ENCODE measurements at regions not wholly inside any gene's neighbourhood (a gene's known extent, or its start where the extent isn't known, plus 50 kb on each side); places are given as distances from the start of the nearest gene placed in this dataset.

DNA sequence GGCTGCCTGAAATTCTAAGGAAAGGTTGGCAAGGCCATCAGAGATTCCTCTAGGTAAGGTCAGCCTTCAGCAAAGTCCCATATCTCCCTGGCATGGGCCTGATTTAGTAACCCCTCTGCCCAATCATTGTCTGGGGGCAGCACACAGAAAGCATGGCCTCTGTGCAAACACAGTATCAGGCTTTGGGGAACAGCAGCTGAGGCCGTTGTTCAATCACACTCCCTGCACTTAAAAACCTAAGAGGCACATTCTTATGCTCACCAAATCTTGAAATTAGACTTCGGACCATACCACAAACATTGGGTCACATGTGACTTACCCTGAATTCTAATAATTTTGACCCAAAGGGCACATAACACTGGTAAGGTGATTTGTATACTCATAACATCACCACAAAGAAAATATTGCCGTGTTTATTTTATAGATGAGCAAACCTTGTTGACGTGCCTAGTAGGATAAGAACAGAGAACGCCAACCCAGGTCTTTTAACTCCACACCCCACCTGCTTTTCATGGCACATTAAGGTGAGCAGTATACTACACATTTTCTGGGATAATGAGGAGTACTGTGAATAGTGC lies 212.7 kb downstream of the HNMT start:
- no peak for DNase-seq (ENCODE audit: low read depth)

GRCh38 chr2:138177693-138178092 lies 213.4 kb downstream of the HNMT start:
- no peak for DNase-seq (ENCODE audit: low read depth)

- no peak for DNase-seq (ENCODE audit: low read depth)
Measured at GRCh38 chr2:138180692-138181386, 216.6 kb downstream of the HNMT start.

DNA sequence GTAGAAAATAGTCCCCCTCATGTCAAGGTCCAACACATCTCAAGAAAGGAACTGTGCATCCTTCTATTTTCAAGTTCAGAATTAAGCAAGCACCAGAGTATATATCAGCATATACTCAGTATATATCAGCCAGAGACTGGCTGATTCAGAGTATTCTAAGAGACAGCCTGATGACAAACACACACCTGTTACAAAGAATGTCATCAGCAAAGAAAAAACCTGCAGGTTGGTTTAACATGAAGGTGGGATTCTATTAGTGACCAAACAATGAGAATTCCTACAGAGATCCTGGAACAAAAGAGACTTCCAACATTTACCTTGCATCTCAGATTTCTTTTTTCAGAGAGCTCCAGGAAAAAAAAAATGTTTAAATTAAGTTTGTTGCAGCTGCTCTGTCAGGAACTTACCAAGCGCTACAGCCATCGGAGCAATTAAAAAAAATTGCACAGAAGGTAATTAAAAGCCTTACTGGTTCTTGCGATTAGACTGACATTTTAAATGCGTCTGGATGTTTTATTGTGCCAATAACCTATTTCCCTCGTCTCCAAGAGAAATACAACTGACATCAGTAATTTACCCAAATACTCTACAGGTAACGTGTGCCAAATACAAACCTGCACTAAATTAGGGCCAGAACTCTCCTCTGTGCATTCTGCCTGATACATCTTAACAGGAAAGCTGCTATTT lies 218.1 kb downstream of the HNMT start:
- DNase-seq (ENCODE audit: low read depth), result no peak

DNA sequence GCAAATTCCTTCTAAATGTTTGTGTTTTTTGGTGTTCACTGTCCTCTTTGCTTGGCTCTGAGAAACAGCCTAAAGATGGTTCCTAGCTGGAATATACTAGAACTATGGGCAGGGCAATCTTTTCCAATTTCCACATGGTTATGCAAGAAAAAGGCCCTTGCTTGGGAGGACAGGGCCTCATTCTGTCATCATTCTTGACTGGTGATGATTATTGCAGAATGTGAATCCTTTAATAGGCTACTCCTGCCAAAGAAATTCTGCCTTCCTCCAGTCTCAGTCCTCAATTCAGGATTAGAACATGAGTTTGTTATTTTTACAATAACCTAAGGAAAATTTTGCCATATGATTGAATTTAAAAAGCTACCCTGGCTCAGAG lies 218.7 kb downstream of the HNMT start:
- DNase-seq (ENCODE audit: low read depth), result peak; percentile 57

- DNase-seq (ENCODE audit: low read depth), result no peak
Measured at GRCh38 chr2:138183705-138184104, 219.4 kb downstream of the HNMT start.

DNA sequence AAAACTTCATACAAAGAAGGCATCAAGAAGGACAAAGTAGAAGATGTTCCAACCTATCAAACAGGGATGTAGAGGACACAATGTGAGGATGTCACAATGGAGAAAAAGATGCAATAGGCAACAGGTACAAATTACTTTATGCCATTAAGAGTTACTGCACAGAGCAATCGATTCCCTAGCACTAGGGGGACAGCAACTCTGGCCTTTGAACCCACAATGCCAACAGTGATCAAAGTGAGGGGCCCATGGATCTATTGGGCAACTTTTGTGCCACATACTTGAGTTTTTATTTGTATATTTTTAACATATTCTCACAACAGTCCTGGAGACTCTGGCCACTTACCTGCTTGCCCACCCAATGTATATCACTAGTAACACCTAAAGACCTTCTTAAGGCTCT lies 220.2 kb downstream of the HNMT start:
- DNase-seq (ENCODE audit: low read depth), result no peak

- no peak for DNase-seq (ENCODE audit: low read depth)
Measured at GRCh38 chr2:138185827-138186226, 221.6 kb downstream of the HNMT start.

DNA sequence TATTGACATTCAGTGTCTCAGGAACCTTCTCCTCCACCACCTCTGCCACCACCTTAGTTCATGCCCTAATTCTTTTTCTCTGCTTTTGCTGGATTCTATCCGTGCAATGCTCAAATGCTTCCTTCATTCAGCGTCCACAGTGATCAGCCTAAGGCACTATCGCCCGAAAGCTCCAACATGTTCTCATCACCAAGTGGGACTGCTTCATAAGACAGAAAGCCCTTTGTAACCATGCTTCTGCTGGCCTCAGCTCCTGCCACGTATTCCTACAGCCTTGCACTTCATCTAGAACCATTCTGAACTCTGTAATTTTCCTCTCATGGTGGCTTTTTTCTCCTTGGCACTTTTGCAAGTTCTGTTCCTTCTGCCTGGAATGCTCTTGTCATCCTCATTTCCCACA lies 222.9 kb downstream of the HNMT start:
- no peak for DNase-seq (ENCODE audit: low read depth)

DNA sequence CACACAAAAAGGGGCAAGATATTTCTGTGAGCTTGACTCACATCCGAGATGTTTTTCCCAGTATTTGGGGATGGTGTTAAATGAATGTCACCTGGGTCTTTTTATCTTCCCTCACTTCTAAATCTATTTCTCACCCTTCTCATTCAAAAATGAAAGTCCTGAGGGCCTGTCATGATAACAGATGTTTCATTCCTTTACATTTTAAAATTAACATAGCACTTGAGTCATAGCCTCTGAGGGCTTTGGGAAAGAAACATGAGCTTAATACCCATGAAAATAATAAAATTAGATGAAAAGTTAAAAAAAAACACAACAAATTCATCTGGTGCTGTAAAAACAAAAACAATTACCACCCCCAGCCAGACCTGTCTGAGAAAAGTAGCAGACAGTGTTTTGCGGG lies 226.7 kb downstream of the HNMT start:
- no peak for DNase-seq (ENCODE audit: low read depth)

DNA sequence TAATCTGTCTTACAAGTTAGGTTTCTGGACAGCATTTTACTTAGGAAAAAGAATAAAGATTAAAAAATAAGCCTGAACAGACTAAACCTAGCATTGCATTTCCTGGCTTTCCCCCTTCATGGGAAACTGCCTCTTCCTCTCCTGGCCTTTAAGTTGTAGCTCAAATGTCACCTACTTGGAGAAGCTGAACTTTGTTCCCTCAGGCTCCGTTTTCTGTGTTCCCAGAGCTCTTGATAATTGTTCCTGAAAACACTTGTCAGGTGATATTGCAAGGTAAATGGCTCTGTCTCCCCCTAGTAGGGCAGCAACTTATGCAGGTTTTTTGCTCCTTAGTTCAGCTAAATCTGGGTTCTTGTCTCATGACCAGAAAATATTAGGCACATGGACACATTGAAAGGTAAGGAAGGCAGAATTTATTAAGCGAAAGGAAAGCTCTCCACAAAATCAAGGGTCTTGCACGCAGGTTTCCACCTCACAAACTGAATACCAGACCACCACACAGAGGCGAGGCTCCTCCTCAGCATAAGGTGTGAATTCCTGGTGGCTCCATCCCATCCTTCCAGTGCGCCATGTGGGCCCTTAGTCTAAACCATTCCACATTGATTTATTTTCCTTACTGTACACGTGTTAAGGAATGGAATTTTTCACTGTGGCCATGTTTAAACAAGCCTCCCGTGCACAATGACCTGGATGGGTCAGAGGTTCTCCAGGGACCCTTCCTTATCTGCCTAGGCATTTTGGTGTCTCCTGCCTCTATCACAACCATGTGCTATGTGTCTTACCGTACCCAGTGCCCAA lies 229.3 kb downstream of the HNMT start:
- no peak for DNase-seq (ENCODE audit: low read depth)

DNA sequence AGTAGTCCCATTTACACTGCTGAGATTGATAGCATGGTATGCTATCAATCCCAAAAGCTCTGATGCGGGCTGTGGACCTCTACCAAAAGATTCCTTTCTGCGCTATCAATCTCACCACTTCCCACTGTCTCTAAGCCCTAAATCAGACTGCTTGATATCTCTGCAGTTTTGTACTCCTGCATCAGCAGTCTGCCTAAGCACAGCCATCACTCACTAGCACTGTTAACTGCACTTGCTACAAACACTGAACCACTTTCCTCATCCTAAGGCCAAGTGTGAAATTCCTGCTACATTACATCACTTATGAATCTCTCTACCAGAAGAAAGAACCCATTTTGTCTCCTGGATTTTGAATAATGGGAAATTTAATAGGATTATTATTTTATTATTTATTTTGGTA lies 237.0 kb downstream of the HNMT start:
- no peak for DNase-seq (ENCODE audit: low read depth)

DNA sequence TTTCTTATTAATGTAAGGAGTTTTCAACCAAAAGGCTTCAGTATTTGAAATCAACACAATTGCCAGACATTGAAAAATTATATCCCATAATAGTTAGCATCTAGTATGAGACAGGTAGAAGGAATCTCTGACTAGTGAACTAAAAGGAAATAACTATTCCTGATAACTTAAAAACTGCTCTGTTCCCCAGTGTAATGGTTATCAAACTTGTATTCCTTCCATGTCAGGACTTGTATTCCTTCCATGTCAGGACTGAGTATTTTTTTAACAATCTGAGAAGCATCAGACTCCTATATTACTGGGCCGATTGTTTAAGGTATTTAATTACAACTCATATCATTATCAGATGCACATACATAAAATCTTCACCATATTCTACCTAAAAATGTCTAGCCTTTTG lies 238.5 kb downstream of the HNMT start:
- DNase-seq (ENCODE audit: low read depth), result no peak

- DNase-seq (ENCODE audit: low read depth), result no peak
Measured at GRCh38 chr2:138205281-138205680, 241.0 kb downstream of the HNMT start.

- no peak for DNase-seq (ENCODE audit: low read depth)
Measured at GRCh38 chr2:138207074-138207930, 243.0 kb downstream of the HNMT start.

DNA sequence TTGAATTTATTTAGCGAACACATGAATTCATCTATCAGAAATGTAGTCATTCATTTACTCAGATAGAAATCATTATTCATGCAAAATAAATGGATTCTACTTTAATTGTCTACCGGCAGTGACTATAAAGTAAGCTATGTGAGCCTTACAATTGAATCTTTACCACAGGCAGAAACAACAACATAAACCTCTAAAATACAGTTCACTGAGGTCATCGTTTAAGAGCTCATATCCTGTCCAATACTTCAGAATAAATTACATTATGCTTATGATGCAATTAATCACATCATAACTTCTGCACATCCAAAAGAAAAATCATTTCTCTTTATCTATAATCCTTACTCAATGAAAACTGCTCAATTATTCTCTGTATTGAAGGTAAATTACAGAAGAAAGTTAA lies 244.7 kb downstream of the HNMT start:
- DNase-seq (ENCODE audit: low read depth), result no peak

GRCh38 chr2:138210487-138210886 lies 246.2 kb downstream of the HNMT start:
- DNase-seq (ENCODE audit: low read depth), result no peak

- no peak for DNase-seq (ENCODE audit: low read depth)
Measured at GRCh38 chr2:138212434-138212833, 248.2 kb downstream of the HNMT start.

- no peak for DNase-seq (ENCODE audit: low read depth)
Measured at GRCh38 chr2:138213084-138213483, 248.8 kb downstream of the HNMT start.

DNA sequence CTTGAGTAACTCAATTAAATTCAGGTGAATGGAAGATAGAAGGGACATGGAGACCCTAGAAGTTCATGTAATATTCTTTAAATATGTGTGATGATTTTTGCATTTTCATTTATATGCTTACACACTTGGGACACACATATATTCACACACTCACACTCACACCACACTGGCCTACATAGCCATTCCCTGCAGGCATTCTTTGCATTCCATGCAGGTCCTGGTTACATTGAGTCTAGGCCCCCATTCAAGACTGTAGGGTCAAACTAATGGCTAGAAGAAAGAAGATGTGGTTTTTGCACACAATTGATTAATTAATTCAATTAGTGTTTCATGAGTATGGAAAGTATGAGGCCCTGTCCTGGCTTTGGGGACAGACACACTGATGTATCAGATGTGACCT lies 249.4 kb downstream of the HNMT start:
- no peak for DNase-seq (ENCODE audit: low read depth)

- no peak for DNase-seq (ENCODE audit: low read depth)
Measured at GRCh38 chr2:138215958-138216357, 251.7 kb downstream of the HNMT start.

DNA sequence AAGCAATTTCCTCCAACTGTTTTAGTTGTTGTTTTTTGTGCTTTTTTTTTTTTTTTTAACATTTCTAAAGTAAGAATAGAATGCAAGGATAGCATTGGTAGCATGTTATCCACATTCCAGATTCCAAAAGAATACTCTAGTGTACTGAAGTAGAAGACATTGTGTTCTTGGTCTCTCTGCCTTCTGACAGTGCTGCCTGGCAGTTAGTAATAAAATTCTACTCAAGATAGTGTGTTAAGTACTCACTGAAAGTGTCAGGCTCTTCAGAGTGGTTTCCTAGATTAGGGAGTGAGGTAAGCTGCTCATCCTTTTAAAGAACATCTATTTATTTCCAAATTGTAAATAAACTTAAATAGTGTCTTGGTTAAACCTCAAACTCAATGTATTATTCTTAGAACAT lies 253.7 kb downstream of the HNMT start:
- no peak for DNase-seq (ENCODE audit: low read depth)
